Thoracic aorta (tissue), 2 donors: ENCODE measurements at regions not wholly inside any gene's neighbourhood (a gene's known extent, or its start where the extent isn't known, plus 50 kb on each side); places are given as distances from the start of the nearest gene placed in this dataset.
"Not testable (repeated sequence)": the region's sequence is repeated elsewhere in the genome, so short reads cannot be mapped to it uniquely, and the experiment has no call there.

Experiments
- ATAC-seq: fragments of 150-250 bp; one replicate; pipeline ENCODE4 v1.8.0; 2017; ENCODE audit warnings: low read depth; ENCODE audit not compliant: insufficient number of reproducible peaks, low FRiP score
- DNase-seq: peaks from one replicate; pipeline ENCODE4 v3.0.0-alpha.2; 2020; ENCODE audit warnings: low spot score
- H3K27ac ChIP-seq, 2 donors: fragments of 200-600 bp; sonication (generic); 1 replicate in 1 of 2; 2 replicates in 1 of 2; pipeline ENCODE4 v1.5.1; 2016; ENCODE audit warnings: mild to moderate bottlenecking in 2 of 2, moderate library complexity in 2 of 2
- H3K27me3 ChIP-seq: fragments of 200-600 bp; sonication (generic); replicated peaks from 2 replicates; pipeline ENCODE4 v1.6.0; 2016; ENCODE audit warnings: mild to moderate bottlenecking; ENCODE audit not compliant: insufficient read depth
- H3K36me3 ChIP-seq: fragments of 200-600 bp; sonication (generic); one replicate; pipeline ENCODE4 v1.5.1; 2016
- H3K4me1 ChIP-seq, 2 donors: fragments of 200-600 bp; sonication (generic); 1 replicate in 1 of 2; 2 replicates in 1 of 2; pipeline versions ENCODE4 v1.5.1 to v1.6.0; 2016; ENCODE audit warnings: low read depth in 2 of 2, mild to moderate bottlenecking in 1 of 2; ENCODE audit not compliant: control insufficient read depth in 1 of 2
- H3K4me3 ChIP-seq: fragments of 200-600 bp; sonication (generic); 2 replicates; pipeline ENCODE4 v1.5.1; 2016; ENCODE audit warnings: mild to moderate bottlenecking
- H3K9me3 ChIP-seq: fragments of 200-600 bp; sonication (generic); 2 replicates; pipeline ENCODE4 v1.5.1; 2016
- TF ChIP-seq, protein P1 (sequence below): fragments of 200-600 bp; sonication (generic); IDR thresholded peaks from one replicate; pipeline ENCODE4 v1.5.1; 2019; ENCODE audit warnings: antibody characterized with exemption

DNA sequence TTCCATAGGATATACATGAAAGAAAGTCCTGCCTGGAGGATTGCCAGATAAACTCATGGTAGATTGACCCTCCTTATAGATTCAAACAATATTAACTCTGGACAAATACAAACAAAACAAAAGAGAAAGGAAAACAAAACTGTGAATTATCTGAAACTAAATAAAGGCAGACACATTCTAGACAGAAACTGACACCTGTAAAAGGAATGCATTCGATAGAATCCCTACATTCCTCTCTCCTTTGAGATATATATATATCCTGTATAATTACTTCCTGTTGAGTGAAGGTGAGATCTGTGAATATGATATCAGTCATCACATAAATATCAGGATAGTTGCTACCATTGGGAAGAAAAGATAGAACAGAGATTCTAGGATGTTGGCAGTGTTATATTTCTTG, 948.4 kb upstream of the ATXN7L3B start:
- no peaks in the 10 kb centered on the region for H3K36me3 ChIP-seq
- no peaks in the 10 kb centered on the region for H3K27me3 ChIP-seq
- no peaks in the 10 kb centered on the region for H3K4me1 ChIP-seq
- TF ChIP-seq, protein P1, sequence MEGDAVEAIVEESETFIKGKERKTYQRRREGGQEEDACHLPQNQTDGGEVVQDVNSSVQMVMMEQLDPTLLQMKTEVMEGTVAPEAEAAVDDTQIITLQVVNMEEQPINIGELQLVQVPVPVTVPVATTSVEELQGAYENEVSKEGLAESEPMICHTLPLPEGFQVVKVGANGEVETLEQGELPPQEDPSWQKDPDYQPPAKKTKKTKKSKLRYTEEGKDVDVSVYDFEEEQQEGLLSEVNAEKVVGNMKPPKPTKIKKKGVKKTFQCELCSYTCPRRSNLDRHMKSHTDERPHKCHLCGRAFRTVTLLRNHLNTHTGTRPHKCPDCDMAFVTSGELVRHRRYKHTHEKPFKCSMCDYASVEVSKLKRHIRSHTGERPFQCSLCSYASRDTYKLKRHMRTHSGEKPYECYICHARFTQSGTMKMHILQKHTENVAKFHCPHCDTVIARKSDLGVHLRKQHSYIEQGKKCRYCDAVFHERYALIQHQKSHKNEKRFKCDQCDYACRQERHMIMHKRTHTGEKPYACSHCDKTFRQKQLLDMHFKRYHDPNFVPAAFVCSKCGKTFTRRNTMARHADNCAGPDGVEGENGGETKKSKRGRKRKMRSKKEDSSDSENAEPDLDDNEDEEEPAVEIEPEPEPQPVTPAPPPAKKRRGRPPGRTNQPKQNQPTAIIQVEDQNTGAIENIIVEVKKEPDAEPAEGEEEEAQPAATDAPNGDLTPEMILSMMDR: no peak
- DNase-seq (no peak), ATAC-seq (no peak)
- no peak overlapping the region for H3K27ac ChIP-seq
- no peaks in the 10 kb centered on the region for H3K9me3 ChIP-seq
- H3K4me3 ChIP-seq: no peak overlapping the region

DNA sequence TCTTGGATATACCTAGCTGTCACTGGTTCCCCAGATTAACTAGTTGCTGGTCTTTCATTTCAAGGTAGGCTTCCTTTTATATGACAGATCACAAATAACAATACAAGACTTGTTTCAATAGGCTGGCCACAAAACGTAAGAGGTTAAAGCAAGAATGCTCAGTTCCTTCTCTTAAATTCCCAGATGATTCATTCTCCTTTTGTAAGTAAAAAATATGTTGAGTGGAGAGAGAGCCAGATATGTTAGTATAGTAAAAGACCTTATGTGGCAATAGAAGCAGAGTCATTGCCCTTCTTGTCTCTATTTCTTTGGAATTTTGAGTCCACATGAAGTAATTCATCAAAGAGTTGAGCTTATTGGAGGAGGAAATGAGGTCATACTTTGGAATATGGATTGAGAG, 939.0 kb upstream of the ATXN7L3B start:
- DNase-seq: no peak
- H3K36me3 ChIP-seq: no peaks in the 10 kb centered on the region
- no peaks in the 10 kb centered on the region for H3K4me1 ChIP-seq
- TF ChIP-seq, protein P1: no peak
- H3K27me3 ChIP-seq: no peaks in the 10 kb centered on the region
- H3K4me3 ChIP-seq: no peak overlapping the region
- no peaks in the 10 kb centered on the region for H3K9me3 ChIP-seq
- H3K27ac ChIP-seq: no peak overlapping the region
- no peak for ATAC-seq

DNA sequence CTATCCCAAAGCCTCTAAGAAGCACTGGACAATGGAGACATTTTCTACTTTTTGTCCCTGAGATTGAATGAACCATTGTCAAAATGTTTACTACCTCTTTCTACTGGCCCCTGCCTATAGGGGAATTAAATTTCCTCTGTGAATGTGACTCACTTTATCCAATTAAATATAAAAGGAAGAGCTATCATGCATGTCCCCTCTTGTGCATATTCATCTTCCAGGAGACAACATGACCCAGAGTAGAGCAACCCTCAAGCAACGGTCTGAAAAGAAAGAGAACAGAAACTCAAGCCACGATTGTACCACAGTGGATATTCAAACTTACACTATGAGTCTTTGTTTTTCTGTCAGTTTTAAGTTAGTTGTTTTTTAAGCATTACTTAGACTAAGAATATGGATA, 938.4 kb upstream of the ATXN7L3B start:
- no peak overlapping the region for H3K4me3 ChIP-seq
- TF ChIP-seq, protein P1: no peak
- H3K27ac ChIP-seq: no peak overlapping the region
- DNase-seq: no peak
- no peak for ATAC-seq
- H3K27me3 ChIP-seq: no peaks in the 10 kb centered on the region
- no peaks in the 10 kb centered on the region for H3K36me3 ChIP-seq
- H3K4me1 ChIP-seq: no peaks in the 10 kb centered on the region
- H3K9me3 ChIP-seq: no peaks in the 10 kb centered on the region

DNA sequence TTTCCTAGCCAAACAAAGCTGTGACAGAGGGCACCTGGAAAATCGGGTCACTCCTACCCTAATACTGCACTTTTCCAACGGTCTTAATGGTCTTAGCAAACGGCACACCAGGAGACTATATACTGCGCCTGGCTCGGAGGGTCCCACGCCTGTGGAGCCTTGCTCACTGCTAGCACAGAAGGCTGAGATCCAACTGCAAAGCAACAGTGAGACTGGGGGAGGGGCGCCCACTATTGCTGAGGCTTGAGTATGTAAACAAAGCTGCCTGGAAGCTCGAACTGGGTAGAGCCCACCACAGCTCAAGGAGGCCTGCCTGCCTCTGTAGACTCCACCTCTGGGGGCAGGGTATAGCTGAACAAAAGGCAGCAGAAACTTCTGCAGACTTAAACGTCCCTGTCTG, 931.7 kb upstream of the ATXN7L3B start:
- not testable (repeated sequence) for DNase-seq, H3K36me3 ChIP-seq, H3K9me3 ChIP-seq, H3K27me3 ChIP-seq, H3K27ac ChIP-seq, H3K4me3 ChIP-seq, ATAC-seq, H3K4me1 ChIP-seq

DNA sequence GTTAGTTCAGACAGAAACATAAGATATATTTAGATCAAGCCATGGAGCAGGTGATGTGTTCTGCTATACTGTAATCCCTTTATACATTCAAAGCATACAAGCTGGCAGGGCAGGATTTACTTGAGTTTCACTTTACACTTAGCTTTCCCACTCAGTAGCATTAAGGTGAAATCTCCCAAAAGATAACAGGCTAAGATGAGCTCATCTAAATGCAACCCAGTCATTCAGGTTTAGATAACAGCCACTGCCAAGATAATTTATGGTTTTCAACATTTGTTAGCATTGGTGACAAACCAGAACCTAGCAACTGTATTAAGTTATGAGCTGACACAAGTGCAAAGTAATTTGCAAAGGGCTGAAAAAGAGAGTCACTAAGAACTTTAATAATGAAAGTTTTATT, 925.1 kb upstream of the ATXN7L3B start:
- TF ChIP-seq, protein P1: no peak
- H3K36me3 ChIP-seq: no peaks in the 10 kb centered on the region
- no peak overlapping the region for H3K4me3 ChIP-seq
- H3K4me1 ChIP-seq: no peaks in the 10 kb centered on the region
- DNase-seq (no peak), ATAC-seq (no peak)
- H3K9me3 ChIP-seq: no peaks in the 10 kb centered on the region
- no peaks in the 10 kb centered on the region for H3K27me3 ChIP-seq
- no peak overlapping the region for H3K27ac ChIP-seq

DNA sequence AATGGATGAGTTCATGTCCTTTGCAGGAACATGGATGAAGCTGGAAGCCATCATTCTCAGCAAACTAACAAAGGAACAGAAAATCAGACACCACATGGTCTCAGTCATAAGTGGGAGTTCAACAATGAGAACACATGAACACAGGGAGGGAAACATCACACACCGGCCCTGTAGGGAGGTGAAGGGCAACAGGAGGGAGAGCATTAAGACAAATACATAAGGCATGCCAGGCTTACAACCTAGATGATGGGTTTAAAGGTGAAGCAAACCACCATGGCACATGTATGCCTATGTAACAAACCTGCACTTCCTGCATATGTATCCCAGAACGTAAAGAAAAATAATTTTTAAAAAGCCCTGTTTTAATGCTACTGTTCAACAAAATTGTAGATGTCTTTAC, 914.2 kb upstream of the ATXN7L3B start:
- Histone ChIP-seq H3K27me3 (no peaks in the 10 kb centered on the region), H3K4me1 (no peaks in the 10 kb centered on the region), H3K9me3 (no peaks in the 10 kb centered on the region), H3K27ac (no peak overlapping the region), H3K36me3 (no peaks in the 10 kb centered on the region), H3K4me3 (no peak overlapping the region)
- DNase-seq: no peak
- no peak for ATAC-seq
- TF ChIP-seq, protein P1: no peak
